ENCODE measurements at regions not wholly inside any gene's neighbourhood (a gene's known extent, or its start where the extent isn't known, plus 50 kb on each side); places are given as distances from the start of the nearest gene placed in this dataset.

DNA sequence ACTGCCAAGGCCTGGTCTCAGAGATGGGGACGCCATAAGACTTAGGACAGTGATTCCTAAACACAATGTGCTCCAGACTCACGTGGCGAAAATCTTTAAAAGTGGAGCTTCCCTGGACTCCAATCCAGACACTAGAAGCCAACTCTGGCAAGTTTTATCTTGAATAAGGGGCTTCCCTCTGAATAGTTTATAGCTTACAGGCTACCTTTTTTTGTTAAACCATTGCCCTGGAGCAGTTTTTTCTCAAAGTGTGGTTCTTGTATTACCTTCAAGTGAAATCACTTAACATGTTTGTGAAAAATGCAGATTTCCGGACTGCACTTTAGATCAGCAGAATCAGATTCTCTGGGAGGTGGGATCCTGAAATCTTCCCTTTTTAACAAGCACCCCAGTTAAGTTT is 171.7 kb upstream of the PHF14 start:
- TF ChIP-seq GTF2I (CRISPR knock-in tag; conservative IDR thresholded peaks at IDR 0.05): no peak
- no peak for TF ChIP-seq ZNF121 (CRISPR knock-in tag; IDR thresholded peaks at IDR 0.05)
- TF ChIP-seq, protein P1, sequence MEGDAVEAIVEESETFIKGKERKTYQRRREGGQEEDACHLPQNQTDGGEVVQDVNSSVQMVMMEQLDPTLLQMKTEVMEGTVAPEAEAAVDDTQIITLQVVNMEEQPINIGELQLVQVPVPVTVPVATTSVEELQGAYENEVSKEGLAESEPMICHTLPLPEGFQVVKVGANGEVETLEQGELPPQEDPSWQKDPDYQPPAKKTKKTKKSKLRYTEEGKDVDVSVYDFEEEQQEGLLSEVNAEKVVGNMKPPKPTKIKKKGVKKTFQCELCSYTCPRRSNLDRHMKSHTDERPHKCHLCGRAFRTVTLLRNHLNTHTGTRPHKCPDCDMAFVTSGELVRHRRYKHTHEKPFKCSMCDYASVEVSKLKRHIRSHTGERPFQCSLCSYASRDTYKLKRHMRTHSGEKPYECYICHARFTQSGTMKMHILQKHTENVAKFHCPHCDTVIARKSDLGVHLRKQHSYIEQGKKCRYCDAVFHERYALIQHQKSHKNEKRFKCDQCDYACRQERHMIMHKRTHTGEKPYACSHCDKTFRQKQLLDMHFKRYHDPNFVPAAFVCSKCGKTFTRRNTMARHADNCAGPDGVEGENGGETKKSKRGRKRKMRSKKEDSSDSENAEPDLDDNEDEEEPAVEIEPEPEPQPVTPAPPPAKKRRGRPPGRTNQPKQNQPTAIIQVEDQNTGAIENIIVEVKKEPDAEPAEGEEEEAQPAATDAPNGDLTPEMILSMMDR (IDR thresholded peaks at IDR 0.05): no peak

Measured in WTC11 (cell line).